PFSK-1 (cell line): ENCODE measurements at regions not wholly inside any gene's neighbourhood (a gene's known extent, or its start where the extent isn't known, plus 50 kb on each side); places are given as distances from the start of the nearest gene placed in this dataset.

Source experiments
- POLR2AphosphoS5 ChIP-seq: IDR thresholded peaks from 2 replicates; pipeline ENCODE4 v1.6.1; 2012; ENCODE audit warnings: low read depth, mild to moderate bottlenecking, control low read depth, low read length, moderate library complexity
- SIN3A ChIP-seq: IDR thresholded peaks from 2 replicates; pipeline ENCODE4 v1.6.1; 2012; ENCODE audit warnings: mild to moderate bottlenecking, low read length, moderate library complexity, borderline replicate concordance; ENCODE audit not compliant: insufficient read depth
- TAF1 ChIP-seq: IDR thresholded peaks from 2 replicates; pipeline ENCODE4 v1.6.1; 2012; ENCODE audit warnings: low read length, control low read depth, borderline replicate concordance; ENCODE audit not compliant: insufficient read depth

- TF ChIP-seq POLR2AphosphoS5 (no peak), SIN3A (no peak), TAF1 (no peak)
Measured at GRCh38 chr1:55717111-55717510, 501.9 kb upstream of the USP24 start.
